ENCODE measurements at regions not wholly inside any gene's neighbourhood (a gene's known extent, or its start where the extent isn't known, plus 50 kb on each side); places are given as distances from the start of the nearest gene placed in this dataset.
"Not testable (repeated sequence)": the region's sequence is repeated elsewhere in the genome, so short reads cannot be mapped to it uniquely, and the experiment has no call there.

DNA sequence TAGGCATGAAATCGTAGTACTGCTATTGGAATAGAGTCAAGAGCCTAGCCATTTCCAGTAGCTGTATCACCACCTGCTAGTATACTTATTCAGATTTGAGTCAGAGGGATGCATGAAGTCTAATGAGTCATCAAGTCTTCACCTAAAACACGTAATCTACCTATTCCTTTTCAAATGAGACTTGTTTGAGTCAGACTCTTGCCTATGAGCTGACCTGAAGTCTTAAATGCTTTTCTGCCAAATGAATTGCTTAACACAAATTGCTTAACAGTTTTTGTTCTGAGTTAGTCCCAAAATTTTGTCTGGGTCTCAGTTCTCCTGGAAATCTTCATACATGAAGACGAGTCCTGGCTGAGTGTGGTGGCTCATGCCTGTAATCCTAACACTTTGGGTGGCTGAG, 165.2 kb downstream of the GNAT3 start:
- no peak for DNase-seq

DNA sequence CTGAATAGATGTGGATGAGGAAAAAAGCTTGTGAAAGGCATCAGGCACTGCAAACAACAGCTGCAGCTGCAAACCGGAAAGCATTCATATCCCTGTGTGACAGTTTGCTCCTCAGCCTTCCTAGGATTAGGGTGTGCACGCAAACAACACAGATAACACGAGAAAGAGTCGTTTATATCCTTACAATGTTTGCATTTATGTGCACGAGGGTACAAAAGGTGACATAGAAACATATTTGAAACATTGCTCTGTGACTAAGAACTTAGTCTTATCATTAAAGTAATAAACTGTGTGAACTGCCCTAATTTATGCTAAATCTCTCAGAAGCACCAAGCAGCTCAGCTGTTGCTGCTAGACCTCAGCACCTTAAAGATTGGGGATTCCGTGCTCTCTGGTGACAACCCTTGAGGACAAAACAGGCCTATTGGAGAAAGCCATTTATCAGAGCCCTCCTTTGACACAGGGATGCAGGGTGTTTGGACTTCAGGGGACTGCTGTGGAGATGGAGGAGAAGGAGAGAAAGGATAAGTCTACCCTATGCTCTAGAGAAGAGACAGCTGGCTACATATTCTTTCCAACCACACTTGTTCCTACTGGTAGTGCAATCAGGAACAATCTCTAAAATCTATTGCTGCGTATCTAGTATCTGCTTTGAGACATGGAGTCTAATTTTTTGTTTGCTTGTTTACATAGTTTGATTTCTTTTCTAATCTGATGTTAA, 176.2 kb downstream of the GNAT3 start:
- no peak for DNase-seq

DNA sequence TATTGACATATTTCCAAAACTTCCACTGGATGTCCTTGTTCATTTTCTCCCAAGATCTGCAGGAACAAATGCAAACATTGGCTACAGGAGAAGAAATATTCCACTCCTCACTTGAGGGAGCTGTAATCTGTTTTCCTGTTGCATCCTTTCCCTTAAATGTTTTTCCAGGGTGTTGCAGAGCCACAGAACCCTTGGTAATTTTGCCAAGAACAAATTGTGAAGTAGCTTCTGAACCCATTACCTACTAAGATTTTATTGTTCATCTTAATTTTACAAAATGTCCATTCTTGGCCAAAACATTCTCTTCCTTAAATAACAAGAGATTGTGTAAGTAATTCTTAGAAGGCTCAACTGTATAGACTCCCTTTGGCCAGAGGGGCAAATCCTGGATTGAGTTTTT, 177.0 kb downstream of the GNAT3 start:
- DNase-seq: no peak

DNA sequence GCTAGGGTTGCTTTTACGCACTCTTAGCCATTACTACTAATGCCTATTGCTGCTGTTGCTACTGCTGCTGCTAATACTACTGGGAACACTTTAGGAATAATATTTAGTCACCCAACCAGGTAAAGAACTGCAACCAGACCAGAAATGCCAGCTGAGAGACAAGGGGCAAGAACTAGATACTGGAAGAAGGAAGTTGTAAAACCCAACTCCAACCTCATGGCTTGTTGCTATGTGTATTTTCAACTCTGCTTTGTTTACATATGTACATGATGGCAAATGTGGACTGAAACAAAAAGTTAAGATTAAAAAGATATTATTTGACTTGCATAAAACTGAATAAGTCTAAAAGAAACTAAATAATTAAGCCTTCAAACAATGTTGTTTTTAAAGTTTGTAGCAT, 177.7 kb downstream of the GNAT3 start:
- DNase-seq: no peak

DNA sequence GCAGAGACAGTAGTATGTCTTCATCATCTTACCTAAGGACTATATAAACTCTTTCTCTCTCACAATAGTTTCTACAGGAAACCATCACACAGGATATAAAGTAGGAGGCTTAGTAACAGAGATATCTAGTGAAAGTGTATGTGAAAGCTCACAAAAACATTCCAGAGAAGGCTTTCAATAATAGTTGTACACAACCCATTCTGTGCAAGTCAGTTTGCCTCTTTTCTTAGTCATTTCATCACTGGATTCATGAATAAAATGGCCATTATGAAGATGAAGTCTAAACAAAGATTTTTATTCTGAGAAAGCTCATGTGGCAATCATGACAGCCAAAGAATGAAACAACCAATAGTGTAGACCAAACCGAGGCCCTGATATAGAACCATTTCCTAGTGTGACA, 178.8 kb downstream of the GNAT3 start:
- no peak for DNase-seq

DNA sequence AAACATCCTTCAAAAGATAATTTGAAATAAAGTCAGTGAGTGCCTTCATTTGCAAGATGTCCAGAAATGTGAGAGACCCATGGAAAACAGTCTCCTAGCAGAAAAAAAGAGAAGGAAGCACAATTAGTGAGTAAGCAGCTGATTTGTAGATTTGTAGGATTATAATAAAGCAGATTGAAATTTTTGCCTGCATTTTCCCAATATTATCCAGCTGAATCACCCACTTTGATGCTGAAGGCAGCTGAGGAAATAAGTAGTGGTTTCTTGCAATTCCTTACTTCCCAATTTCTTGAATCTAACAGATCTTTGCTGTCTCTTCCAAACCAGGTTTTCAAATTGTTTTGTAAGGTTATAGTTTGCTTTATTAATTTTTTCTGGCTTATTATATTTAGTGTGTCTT, 181.4 kb downstream of the GNAT3 start:
- no peak for DNase-seq

DNA sequence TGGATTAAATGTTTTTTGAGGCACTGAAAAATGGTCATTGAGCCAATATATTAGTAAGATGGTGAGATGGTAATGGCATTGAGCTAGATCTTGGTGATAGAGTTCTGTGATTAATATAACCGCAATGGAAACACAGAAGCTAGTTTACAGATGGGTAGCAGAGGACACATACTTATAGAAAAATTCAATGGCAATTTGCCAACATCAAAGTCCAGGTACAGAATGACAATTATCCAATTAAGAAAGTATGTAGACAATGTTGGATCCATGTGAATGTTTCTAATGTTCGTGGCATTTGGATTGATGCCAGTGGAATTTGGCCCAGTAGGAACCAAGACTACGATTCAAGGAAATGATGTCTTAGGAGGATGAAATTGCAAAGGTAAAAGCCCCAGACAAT, 187.8 kb downstream of the GNAT3 start:
- DNase-seq: no peak

DNA sequence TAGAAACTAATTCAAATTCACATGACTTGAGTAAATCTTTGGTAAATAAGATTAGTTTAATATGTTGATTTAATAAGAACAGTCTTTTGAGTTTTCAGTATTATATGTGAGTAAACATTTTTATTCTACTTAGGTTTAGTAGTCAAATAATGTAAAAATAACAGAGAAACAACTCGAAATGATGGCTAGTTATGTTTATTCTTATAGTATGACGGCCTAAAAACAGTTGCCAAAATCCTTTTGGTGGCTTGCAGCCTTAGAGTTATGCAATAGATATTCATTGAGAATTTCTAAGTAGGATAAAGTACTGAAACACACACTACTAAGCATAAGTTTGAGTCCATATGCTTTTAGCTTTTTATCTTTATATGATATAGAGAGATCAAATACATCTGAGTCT, 184.8 kb downstream of the GNAI1 start:
- DNase-seq: no peak

DNA sequence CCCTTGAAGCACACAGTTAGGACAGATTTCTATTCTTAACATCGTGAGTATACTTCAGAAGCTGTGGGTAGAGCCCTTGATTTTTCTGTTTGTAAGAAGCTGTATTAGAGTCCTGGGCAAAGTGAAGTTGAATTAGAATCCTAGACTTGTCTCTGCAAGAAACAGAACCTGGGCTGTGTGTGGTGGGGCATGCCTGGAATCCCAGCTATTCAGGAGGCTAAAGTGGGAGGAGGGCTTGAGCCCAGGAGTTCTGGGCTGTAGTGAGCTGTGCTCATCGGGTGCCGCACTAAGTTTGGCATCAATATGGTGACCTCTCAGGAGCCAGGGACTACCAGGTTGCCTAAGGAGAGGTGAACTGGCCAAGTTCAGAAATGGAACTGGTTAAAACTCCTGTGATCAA, 183.4 kb downstream of the GNAI1 start:
- no peak for DNase-seq

DNA sequence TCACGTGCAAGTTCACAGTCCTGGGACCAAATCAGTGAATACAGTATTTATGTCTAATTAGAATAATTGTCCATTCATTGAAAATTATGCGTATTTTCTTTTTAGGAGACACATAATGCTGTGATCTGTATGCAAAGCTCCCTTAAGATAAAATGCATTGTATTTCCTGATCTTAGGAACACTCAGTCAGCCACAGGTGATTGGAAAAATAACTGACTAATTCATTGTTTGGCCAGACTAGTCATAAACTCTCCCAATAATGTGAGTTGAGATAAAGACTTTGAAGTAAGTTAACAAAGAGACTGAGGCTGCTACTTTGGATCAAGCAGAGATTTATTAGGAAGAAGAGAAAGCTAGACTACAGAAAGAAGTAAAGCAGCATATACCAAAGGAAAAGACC, 182.2 kb downstream of the GNAI1 start:
- no peak for DNase-seq

DNA sequence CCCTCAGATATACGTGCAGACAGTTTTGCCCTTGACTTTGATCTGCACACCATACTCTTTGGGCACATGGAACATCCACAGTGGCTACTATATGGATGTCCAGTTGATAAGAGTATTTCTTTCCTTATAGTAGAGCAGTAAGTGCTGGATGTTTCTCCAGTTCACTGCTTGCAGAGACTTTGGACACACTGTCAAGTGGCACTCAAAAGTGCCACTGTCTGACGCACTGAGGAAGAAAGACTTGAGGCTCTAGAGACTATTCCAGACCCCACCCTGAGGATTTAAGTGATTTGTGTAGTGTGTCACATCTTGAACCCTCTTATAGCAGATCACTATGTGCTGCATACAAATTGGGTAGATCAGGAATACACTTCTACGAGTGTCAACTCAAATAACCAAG, 179.1 kb downstream of the GNAI1 start:
- DNase-seq: no peak

DNA sequence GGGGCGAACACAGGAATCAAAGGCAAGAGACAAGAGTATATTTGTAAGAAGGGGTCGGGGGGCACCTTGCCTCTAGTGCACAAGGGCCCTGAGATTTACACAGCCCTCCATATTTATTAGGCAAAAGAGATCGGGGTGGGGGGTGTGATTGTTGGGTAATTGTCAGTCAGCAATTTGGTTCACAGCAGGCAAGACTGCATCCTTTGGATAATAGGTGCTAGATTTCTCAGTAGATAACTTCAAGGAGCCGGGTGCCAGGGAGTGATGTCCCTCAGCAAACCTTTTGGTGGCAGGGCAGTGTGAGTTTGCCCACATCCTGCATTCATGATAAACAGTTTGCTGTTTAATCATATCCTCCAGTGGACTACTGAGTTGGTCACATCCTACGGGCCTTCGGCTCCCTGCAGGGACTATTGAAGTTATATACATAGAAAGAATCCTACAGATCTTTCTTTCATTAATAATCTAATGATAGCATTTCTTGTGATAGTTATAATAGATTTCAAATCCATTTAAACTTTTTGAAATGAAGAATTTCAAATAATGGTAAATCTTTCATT, 178.5 kb downstream of the GNAI1 start:
- no peak for DNase-seq

DNA sequence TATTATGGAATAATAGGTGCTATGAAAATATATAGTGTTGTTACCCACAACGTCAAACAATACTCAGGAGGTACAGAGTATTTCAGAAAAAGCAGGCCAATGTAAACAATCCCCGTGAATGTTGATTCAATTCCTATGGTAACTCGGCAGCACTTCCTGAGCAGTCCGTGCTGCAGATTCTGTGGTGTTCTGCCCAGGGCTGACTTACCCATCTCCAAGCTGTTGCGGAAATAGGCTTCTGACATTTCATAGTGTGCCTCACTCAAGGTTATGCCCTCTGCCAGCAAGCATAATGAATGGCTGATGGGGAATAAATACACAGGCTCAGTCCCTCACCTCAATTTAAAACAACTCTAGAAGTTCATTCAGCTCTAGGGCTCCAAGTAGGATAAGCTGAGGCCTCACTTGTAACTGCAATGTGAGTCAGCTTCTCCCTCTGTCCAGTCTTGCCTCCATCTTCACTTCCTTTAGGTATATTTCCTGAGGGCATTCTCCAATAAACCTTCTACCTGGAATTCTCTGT, 177.6 kb downstream of the GNAI1 start:
- DNase-seq: no peak

DNA sequence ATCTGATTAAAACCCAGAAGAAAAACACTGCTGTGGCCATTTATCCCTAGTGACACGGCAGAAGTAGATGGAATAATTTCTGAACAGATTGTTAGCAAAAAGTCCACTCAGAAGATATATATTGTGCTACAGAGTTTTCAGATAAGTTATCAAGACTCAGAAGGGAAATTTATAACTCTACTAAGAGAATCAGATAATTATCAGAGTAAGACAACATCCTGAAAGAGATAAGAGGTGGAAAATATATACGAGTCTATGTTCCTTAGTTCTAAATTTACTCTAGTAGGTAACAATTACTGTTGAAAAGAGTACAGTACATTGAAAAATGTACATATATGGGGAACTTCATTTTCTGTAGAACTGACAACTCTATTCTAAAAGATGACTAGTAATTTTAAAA, 176.7 kb downstream of the GNAI1 start:
- no peak for DNase-seq

DNA sequence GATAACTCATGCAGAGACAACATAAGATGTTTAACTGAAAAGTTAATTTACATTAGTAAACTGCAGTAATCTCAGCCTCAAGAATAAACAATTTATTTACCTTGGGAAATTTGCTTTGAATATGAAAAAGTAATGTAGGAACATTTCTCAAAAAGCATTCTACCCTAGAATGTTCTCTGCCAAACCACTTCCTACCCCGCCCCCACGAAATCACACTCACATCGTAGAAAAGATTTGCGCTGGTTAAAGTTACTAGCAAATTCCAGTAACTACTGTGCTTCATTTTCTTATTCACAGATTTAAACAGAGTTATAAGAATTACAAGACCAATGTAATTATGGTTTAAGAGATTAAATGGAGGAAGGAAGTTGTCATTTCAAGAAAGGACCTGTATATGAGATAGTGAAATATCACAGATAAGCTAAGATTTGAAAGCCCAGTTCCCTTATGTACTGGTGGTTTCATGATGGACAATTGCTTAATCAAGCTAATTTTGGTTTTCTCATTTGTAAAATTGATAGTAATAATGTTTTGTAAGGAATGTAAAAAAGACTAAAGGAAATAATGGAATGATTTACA, 175.4 kb downstream of the GNAI1 start:
- DNase-seq: peak; percentile 5

DNA sequence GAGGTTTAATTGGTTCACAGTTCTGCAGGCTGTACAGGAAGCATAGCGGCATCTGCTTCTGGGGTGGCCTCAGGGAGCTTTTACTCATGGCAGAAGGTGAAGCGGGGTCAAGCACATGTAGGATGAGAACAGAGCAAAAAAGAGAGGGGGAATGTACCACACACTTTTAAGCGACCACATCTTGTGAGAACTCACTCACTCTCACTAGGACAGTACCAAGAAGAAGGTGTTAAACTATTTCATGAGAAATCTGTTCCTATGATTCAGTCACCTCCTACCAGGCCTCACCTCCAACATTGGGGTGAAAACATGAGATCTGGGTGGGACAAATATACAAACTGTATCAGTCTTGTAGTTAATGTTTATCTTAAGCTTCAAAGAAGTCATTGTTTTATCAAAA, 174.7 kb downstream of the GNAI1 start:
- DNase-seq: no peak

DNA sequence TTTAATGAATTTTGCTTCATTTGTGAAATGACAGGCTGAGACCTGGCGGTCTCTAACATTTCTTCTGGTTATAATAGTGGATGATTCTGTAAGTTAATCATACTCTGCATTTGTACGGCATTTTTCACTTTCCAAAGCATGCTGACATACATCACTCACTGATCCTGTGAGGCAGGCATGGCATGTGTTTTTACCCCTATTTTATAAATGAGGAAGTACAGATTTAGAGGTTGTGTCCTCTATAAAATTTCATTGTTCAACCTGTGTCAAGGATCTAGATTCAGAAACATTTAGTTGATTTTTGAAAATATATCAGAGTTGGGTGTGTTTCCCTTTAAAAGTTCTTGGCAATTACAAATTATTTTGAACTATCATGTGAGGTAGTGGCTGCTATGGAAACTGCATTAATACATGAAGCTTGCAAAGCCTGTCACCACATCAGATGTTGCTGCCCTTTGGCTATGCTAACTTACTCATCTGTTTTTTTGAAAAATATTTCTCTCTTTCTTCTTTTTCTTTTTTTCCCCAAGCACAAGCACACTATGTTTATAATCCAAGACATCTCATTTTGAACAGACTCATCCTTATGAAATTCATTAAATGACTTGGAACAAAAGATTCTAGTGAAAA, 172.7 kb downstream of the GNAI1 start:
- no peak for DNase-seq

DNA sequence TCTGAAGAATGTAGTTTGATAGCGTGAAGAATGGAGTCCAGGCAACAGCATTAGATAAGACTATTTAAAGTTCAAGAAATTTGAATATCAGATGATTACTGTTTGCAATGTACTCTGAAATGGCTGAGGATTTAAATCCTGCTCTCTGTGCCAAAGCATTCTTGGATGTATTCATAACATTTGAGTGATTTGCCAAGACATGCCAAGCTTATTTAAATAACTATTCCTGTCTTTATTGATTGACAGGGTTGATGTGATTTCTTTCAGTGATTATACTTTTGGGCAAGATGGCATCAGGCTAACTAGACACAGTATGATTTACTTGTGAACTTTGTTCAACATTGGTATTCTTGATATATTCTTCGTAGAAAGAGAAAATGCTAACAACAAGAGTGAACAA, 168.7 kb downstream of the GNAI1 start:
- no peak for DNase-seq

DNA sequence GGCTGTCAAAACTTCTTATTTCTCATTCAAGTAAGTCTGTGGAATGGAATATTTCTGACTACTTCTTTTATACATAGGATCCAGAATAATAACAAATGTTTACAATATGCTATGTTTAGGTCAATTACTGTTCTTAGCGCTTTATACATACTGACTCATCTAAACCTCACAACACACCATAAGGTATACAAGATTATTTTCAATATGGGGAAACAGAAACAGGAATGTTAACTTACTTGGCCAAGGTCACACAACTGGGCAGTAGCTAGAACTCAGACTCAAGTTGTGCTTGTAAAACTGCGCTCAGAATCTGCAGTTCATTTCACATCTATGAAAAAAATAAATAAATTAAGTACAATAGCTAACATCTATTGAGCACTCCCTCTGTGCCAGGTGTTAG, 168.0 kb downstream of the GNAI1 start:
- DNase-seq: no peak

DNA sequence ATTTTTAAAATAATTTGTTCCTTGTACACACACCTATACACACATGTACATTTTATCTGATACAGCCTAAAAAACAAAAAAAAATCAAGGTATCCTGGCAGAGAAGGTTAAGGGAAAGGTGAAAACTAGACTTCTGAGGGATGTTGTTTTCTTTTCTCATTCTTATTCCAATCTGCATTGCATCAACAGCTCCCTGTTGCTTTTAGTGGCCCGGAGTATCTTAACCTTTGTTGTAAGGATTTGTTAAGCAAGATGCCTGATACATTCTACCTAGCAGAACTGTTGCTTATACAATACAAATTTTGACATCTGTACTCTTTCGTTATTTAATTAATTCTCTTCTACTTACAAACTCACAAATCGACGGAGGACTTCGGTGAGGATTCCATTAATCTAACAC, 167.4 kb downstream of the GNAI1 start:
- no peak for DNase-seq

DNA sequence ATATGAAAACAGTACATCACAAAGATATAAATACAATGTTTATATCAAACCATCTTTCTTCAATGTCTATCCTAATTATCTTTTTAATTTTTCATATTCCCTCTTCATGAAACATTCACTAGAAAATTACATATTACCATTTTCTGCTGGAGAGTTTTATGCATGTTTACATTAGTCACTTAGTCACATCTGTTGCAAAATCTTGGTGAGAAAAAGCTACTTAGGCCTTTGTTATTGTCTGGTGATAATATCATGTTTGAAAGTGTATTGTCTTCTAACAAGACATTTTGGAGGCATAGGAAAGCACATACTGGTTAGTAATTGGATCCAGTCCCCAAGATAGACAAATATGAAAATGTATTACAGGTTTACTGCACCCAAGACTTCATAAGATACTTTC, 163.6 kb downstream of the GNAI1 start:
- DNase-seq: no peak

DNA sequence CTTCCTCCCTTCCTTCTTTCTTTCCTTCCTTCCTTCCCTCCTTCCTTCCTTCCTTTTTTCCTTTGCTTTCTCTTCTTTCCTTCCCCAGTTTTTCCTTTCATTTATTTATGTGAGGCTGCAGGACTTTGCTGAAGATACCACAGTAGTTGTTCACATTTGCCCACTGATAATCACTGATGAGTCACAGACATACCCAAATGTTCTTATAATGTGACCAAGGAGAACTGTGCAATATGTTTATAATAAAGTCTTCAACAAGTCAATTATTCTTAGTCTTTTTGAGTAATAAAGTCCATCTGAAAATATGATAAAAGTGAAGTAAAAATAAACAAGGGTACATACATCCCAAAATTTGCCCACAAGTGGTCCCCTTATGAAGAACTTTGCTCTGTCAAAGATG, 159.7 kb downstream of the GNAI1 start:
- DNase-seq: no peak

DNA sequence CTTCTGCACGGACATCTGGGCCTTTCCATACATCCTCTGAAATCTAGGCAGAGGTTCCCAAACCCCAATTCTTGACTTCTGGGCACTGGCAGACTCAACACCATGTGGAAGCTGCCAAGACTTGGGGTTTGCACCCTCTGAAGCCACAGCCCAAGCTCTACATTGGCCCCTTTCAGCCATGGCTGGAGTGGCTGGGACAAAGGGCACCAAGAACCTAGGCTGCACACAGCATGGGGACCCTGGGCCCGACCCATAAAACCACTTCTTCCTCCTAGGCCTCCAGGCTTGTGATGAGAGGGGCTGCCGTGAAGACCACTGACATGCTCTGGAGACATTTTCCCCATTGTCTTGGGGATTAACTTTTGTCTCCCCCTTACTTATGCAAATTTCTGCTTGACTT, 158.0 kb downstream of the GNAI1 start:
- not testable (repeated sequence) for DNase-seq
